ENCODE measurements at regions not wholly inside any gene's neighbourhood (a gene's known extent, or its start where the extent isn't known, plus 50 kb on each side); places are given as distances from the start of the nearest gene placed in this dataset.
"Not testable (repeated sequence)": the region's sequence is repeated elsewhere in the genome, so short reads cannot be mapped to it uniquely, and the experiment has no call there.

- not testable (repeated sequence) for DNase-seq (ENCODE audit: low read depth)
Observed at GRCh38 chr5:102154791-102155605, 141.1 kb downstream of the SLCO4C1 start.

- no peak for DNase-seq (ENCODE audit: low read depth)
Observed at GRCh38 chr5:102154291-102154690, 141.8 kb downstream of the SLCO4C1 start.

GRCh38 chr5:102153003-102153759 is 142.9 kb downstream of the SLCO4C1 start:
- DNase-seq (ENCODE audit: low read depth) = no peak

- DNase-seq (ENCODE audit: low read depth) = no peak
Observed at GRCh38 chr5:102139029-102139428, 157.1 kb downstream of the SLCO4C1 start.

- no peak for DNase-seq (ENCODE audit: low read depth)
Observed at GRCh38 chr5:102138243-102138653, 157.8 kb downstream of the SLCO4C1 start.

- no peak for DNase-seq (ENCODE audit: low read depth)
Observed at GRCh38 chr5:102130890-102131289, 165.2 kb downstream of the SLCO4C1 start.

- no peak for DNase-seq (ENCODE audit: low read depth)
Observed at GRCh38 chr5:102130386-102130785, 165.7 kb downstream of the SLCO4C1 start.

GRCh38 chr5:102119252-102119651 is 176.8 kb downstream of the SLCO4C1 start:
- no peak for DNase-seq (ENCODE audit: low read depth)

- DNase-seq (ENCODE audit: low read depth) = no peak
Observed at GRCh38 chr5:102115736-102116135, 180.3 kb downstream of the SLCO4C1 start.

GRCh38 chr5:102114525-102115069 is 181.5 kb downstream of the SLCO4C1 start:
- no peak for DNase-seq (ENCODE audit: low read depth)

- DNase-seq (ENCODE audit: low read depth) = no peak
Observed at GRCh38 chr5:102107865-102108264, 188.2 kb downstream of the SLCO4C1 start.

GRCh38 chr5:102106599-102106998 is 189.5 kb downstream of the SLCO4C1 start:
- no peak for DNase-seq (ENCODE audit: low read depth)

GRCh38 chr5:102099766-102100331 is 196.2 kb downstream of the SLCO4C1 start:
- DNase-seq (ENCODE audit: low read depth) = no peak

GRCh38 chr5:102099083-102099482 is 197.0 kb downstream of the SLCO4C1 start:
- DNase-seq (ENCODE audit: low read depth) = not testable (repeated sequence)

GRCh38 chr5:102098606-102099005 is 197.5 kb downstream of the SLCO4C1 start:
- not testable (repeated sequence) for DNase-seq (ENCODE audit: low read depth)

GRCh38 chr5:102090770-102091169 is 205.3 kb downstream of the SLCO4C1 start:
- no peak for DNase-seq (ENCODE audit: low read depth)

- no peak for DNase-seq (ENCODE audit: low read depth)
Observed at GRCh38 chr5:102089883-102090282, 206.2 kb downstream of the SLCO4C1 start.

GRCh38 chr5:102087906-102088305 is 208.2 kb downstream of the SLCO4C1 start:
- no peak for DNase-seq (ENCODE audit: low read depth)

GRCh38 chr5:102080288-102080687 is 215.8 kb downstream of the SLCO4C1 start:
- DNase-seq (ENCODE audit: low read depth) = no peak

GRCh38 chr5:102077920-102078319 is 218.2 kb downstream of the SLCO4C1 start:
- no peak for DNase-seq (ENCODE audit: low read depth)

- no peak for DNase-seq (ENCODE audit: low read depth)
Observed at GRCh38 chr5:102069974-102070373, 226.1 kb downstream of the SLCO4C1 start.

GRCh38 chr5:102068870-102069269 is 227.2 kb downstream of the SLCO4C1 start:
- DNase-seq (ENCODE audit: low read depth) = no peak

GRCh38 chr5:102049517-102049916 is 246.6 kb downstream of the SLCO4C1 start:
- DNase-seq (ENCODE audit: low read depth) = no peak
